OCI-LY3 (cell line): ENCODE measurements at regions not wholly inside any gene's neighbourhood (a gene's known extent, or its start where the extent isn't known, plus 50 kb on each side); places are given as distances from the start of the nearest gene placed in this dataset.

Experiments used
- H2AFZ ChIP-seq: fragments of 200-600, 300-600 bp; shearing (Covaris generic); 2 replicates; pipeline ENCODE4 v1.6.0; 2014; ENCODE audit warnings: antibody characterized with exemption, low read depth, low read length
- H3K27ac ChIP-seq: fragments of 200-600, 300-600 bp; sonication (generic); 2 replicates; pipeline ENCODE4 v1.5.1; 2014; ENCODE audit warnings: mild to moderate bottlenecking, low read length, moderate library complexity, mixed read lengths
- H3K27me3 ChIP-seq: fragments of 200-600, 300-600 bp; sonication (generic); 2 replicates; pipeline ENCODE4 v1.6.1; 2014; ENCODE audit warnings: low read depth, low read length, mixed read lengths
- H3K36me3 ChIP-seq: fragments of 200-600, 300-600 bp; sonication (generic); replicated peaks from 2 replicates; pipeline ENCODE3; 2014; ENCODE audit warnings: low read depth, low read length, mixed read lengths
- H3K4me1 ChIP-seq: fragments of 300-600, 200-600 bp; sonication (generic); 2 replicates; pipeline ENCODE4 v1.6.1; 2014; ENCODE audit warnings: low read length, mixed read lengths
- H3K4me2 ChIP-seq: fragments of 200-600, 300-600 bp; sonication (generic); 2 replicates; pipeline ENCODE4 v1.6.1; 2014; ENCODE audit warnings: low read length, mixed read lengths
- H3K4me3 ChIP-seq: fragments of 300-600, 200-600 bp; sonication (generic); 2 replicates; pipeline ENCODE4 v1.5.1; 2014; ENCODE audit warnings: antibody characterized with exemption, mild to moderate bottlenecking, low read length, moderate library complexity
- H3K79me2 ChIP-seq: fragments of 300-600, 200-600 bp; shearing (Covaris generic); 2 replicates; pipeline ENCODE4 v1.6.1; 2014; ENCODE audit warnings: mild to moderate bottlenecking, low read length, mixed read lengths
- H3K9ac ChIP-seq: fragments of 300-600, 200-600 bp; shearing (Covaris generic); 2 replicates; pipeline ENCODE4 v1.6.0; 2014; ENCODE audit warnings: mild to moderate bottlenecking, low read length, moderate library complexity
- H3K9me3 ChIP-seq: fragments of 200-600, 300-600 bp; shearing (Covaris generic); 2 replicates; pipeline ENCODE4 v1.6.1; 2014; ENCODE audit warnings: low read length, mixed read lengths; ENCODE audit not compliant: insufficient read depth
- H4K20me1 ChIP-seq: fragments of 200-600, 300-600 bp; sonication (generic); 2 replicates; pipeline ENCODE4 v1.6.1; 2016; ENCODE audit warnings: low read length, mixed read lengths; ENCODE audit not compliant: insufficient read depth
- EZH2phosphoT487 ChIP-seq: fragments of 200-600 bp; shearing (Covaris generic); IDR thresholded peaks from 2 replicates; pipeline ENCODE4 v1.6.1; 2018; ENCODE audit warnings: antibody characterized with exemption, mixed run types, low read depth
- TF ChIP-seq, protein P1 (sequence below): fragments of 200-600, 300-600 bp; sonication (generic); IDR thresholded peaks from 2 replicates; pipeline ENCODE4 v1.5.1; 2014; ENCODE audit warnings: antibody characterized with exemption, low read length, low read depth

- Histone ChIP-seq H3K36me3 (no peaks in the 10 kb centered on the region), H3K4me2 (no peak overlapping the region), H3K9me3 (no peaks in the 10 kb centered on the region), H3K27me3 (no peaks in the 10 kb centered on the region), H3K79me2 (no peaks in the 10 kb centered on the region), H4K20me1 (no peaks in the 10 kb centered on the region), H3K4me1 (no peaks in the 10 kb centered on the region), H3K27ac (no peak overlapping the region), H2AFZ (no peak overlapping the region), H3K4me3 (no peak overlapping the region), H3K9ac (no peak overlapping the region)
- no peak for TF ChIP-seq EZH2phosphoT487
- TF ChIP-seq, protein P1, sequence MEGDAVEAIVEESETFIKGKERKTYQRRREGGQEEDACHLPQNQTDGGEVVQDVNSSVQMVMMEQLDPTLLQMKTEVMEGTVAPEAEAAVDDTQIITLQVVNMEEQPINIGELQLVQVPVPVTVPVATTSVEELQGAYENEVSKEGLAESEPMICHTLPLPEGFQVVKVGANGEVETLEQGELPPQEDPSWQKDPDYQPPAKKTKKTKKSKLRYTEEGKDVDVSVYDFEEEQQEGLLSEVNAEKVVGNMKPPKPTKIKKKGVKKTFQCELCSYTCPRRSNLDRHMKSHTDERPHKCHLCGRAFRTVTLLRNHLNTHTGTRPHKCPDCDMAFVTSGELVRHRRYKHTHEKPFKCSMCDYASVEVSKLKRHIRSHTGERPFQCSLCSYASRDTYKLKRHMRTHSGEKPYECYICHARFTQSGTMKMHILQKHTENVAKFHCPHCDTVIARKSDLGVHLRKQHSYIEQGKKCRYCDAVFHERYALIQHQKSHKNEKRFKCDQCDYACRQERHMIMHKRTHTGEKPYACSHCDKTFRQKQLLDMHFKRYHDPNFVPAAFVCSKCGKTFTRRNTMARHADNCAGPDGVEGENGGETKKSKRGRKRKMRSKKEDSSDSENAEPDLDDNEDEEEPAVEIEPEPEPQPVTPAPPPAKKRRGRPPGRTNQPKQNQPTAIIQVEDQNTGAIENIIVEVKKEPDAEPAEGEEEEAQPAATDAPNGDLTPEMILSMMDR = no peak
Observed at GRCh38 chr18:28588884-28589549, 412.1 kb upstream of the CDH2 start.

GRCh38 chr18:28584731-28585130 is 407.8 kb upstream of the CDH2 start:
- Histone ChIP-seq H3K9me3 (no peaks in the 10 kb centered on the region), H3K27me3 (no peaks in the 10 kb centered on the region), H3K4me2 (no peak overlapping the region), H3K79me2 (no peaks in the 10 kb centered on the region), H3K9ac (no peak overlapping the region), H3K36me3 (no peaks in the 10 kb centered on the region), H3K27ac (no peak overlapping the region), H3K4me1 (no peaks in the 10 kb centered on the region), H4K20me1 (no peaks in the 10 kb centered on the region), H3K4me3 (no peak overlapping the region), H2AFZ (no peak overlapping the region)
- TF ChIP-seq, protein P1 = no peak
- no peak for TF ChIP-seq EZH2phosphoT487

GRCh38 chr18:28582724-28583123 is 405.8 kb upstream of the CDH2 start:
- TF ChIP-seq, protein P1 = no peak
- no peak for TF ChIP-seq EZH2phosphoT487
- no peak overlapping the region for H3K9ac ChIP-seq
- H3K36me3 ChIP-seq = no peaks in the 10 kb centered on the region
- no peak overlapping the region for H3K4me2 ChIP-seq
- H3K27me3 ChIP-seq = no peaks in the 10 kb centered on the region
- no peaks in the 10 kb centered on the region for H4K20me1 ChIP-seq
- H3K4me1 ChIP-seq = no peaks in the 10 kb centered on the region
- H3K4me3 ChIP-seq = no peak overlapping the region
- H3K79me2 ChIP-seq = no peaks in the 10 kb centered on the region
- H3K9me3 ChIP-seq = no peaks in the 10 kb centered on the region
- H2AFZ ChIP-seq = no peak overlapping the region
- no peak overlapping the region for H3K27ac ChIP-seq

GRCh38 chr18:28581521-28582071 is 404.7 kb upstream of the CDH2 start:
- no peak overlapping the region for H3K4me2 ChIP-seq
- no peaks in the 10 kb centered on the region for H3K9me3 ChIP-seq
- H3K27ac ChIP-seq = no peak overlapping the region
- H3K4me3 ChIP-seq = no peak overlapping the region
- no peak overlapping the region for H3K9ac ChIP-seq
- H3K4me1 ChIP-seq = no peaks in the 10 kb centered on the region
- H3K27me3 ChIP-seq = no peaks in the 10 kb centered on the region
- H2AFZ ChIP-seq = no peak overlapping the region
- no peaks in the 10 kb centered on the region for H3K79me2 ChIP-seq
- no peaks in the 10 kb centered on the region for H3K36me3 ChIP-seq
- no peaks in the 10 kb centered on the region for H4K20me1 ChIP-seq
- no peak for TF ChIP-seq EZH2phosphoT487
- TF ChIP-seq, protein P1 = no peak
